ENCODE measurements at regions not wholly inside any gene's neighbourhood (a gene's known extent, or its start where the extent isn't known, plus 50 kb on each side); places are given as distances from the start of the nearest gene placed in this dataset.

- no peak overlapping the region for H3K27ac ChIP-seq
- H3K4me3 ChIP-seq: no peak overlapping the region
- no peaks in the 10 kb centered on the region for H3K9me3 ChIP-seq
- intact Hi-C loops (cut with DNase I): no loop called here
- no peaks in the 10 kb centered on the region for H3K27me3 ChIP-seq
- H3K4me1 ChIP-seq: no peaks in the 10 kb centered on the region
- no peak for DNase-seq (ENCODE audit: extremely low spot score in 2 of 2)
- TF ChIP-seq POLR2A (IDR thresholded peaks at IDR 0.05) (no peak), POLR2AphosphoS5 (IDR thresholded peaks at IDR 0.05; ENCODE audit: insufficient read depth in 1 of 2, low read depth in 1 of 2) (no peak), CTCF (IDR thresholded peaks at IDR 0.05) (no peak)
- no peaks in the 10 kb centered on the region for H3K36me3 ChIP-seq
These were observed 208.3 kb downstream of the TRAM1L1 start for GRCh38 chr4:116877069-116877468.

GRCh38 chr4:116872941-116873340 is 212.4 kb downstream of the TRAM1L1 start:
- Histone ChIP-seq H3K9me3 (no peaks in the 10 kb centered on the region), H3K36me3 (no peaks in the 10 kb centered on the region), H3K4me3 (no peak overlapping the region), H3K27me3 (no peaks in the 10 kb centered on the region), H3K27ac (no peak overlapping the region), H3K4me1 (no peaks in the 10 kb centered on the region)
- intact Hi-C loops (cut with DNase I): no loop called here
- no peak for DNase-seq (ENCODE audit: extremely low spot score in 2 of 2)
- no peak for TF ChIP-seq POLR2A (IDR thresholded peaks at IDR 0.05)
- no peak for TF ChIP-seq CTCF (IDR thresholded peaks at IDR 0.05)
- TF ChIP-seq POLR2AphosphoS5 (IDR thresholded peaks at IDR 0.05; ENCODE audit: insufficient read depth in 1 of 2, low read depth in 1 of 2): no peak

- Histone ChIP-seq H3K27ac (no peak overlapping the region), H3K4me3 (no peak overlapping the region), H3K27me3 (no peaks in the 10 kb centered on the region), H3K9me3 (no peaks in the 10 kb centered on the region), H3K4me1 (no peaks in the 10 kb centered on the region), H3K36me3 (no peaks in the 10 kb centered on the region)
- DNase-seq (ENCODE audit: extremely low spot score in 2 of 2): no peak
- no peak for TF ChIP-seq CTCF (IDR thresholded peaks at IDR 0.05)
- TF ChIP-seq POLR2AphosphoS5 (IDR thresholded peaks at IDR 0.05; ENCODE audit: insufficient read depth in 1 of 2, low read depth in 1 of 2): no peak
- no peak for TF ChIP-seq POLR2A (IDR thresholded peaks at IDR 0.05)
- intact Hi-C loops (cut with DNase I): no loop called here
These were observed 213.1 kb downstream of the TRAM1L1 start for GRCh38 chr4:116872308-116872707.

GRCh38 chr4:116870686-116871085 is 214.7 kb downstream of the TRAM1L1 start:
- no peak for DNase-seq (ENCODE audit: extremely low spot score in 2 of 2)
- Histone ChIP-seq H3K9me3 (no peaks in the 10 kb centered on the region), H3K27ac (no peak overlapping the region), H3K4me3 (no peak overlapping the region), H3K27me3 (no peaks in the 10 kb centered on the region), H3K36me3 (no peaks in the 10 kb centered on the region), H3K4me1 (no peaks in the 10 kb centered on the region)
- TF ChIP-seq POLR2AphosphoS5 (IDR thresholded peaks at IDR 0.05; ENCODE audit: insufficient read depth in 1 of 2, low read depth in 1 of 2) (no peak), POLR2A (IDR thresholded peaks at IDR 0.05) (no peak), CTCF (IDR thresholded peaks at IDR 0.05) (no peak)
- intact Hi-C loops (cut with DNase I): no loop called here

- DNase-seq (ENCODE audit: extremely low spot score in 2 of 2): no peak
- TF ChIP-seq POLR2AphosphoS5 (IDR thresholded peaks at IDR 0.05; ENCODE audit: insufficient read depth in 1 of 2, low read depth in 1 of 2) (no peak), CTCF (IDR thresholded peaks at IDR 0.05) (no peak), POLR2A (IDR thresholded peaks at IDR 0.05) (no peak)
- intact Hi-C loops (cut with DNase I): no loop called here
- H3K9me3 ChIP-seq: no peaks in the 10 kb centered on the region
- no peaks in the 10 kb centered on the region for H3K4me1 ChIP-seq
- H3K36me3 ChIP-seq: no peaks in the 10 kb centered on the region
- no peak overlapping the region for H3K27ac ChIP-seq
- no peaks in the 10 kb centered on the region for H3K27me3 ChIP-seq
- no peak overlapping the region for H3K4me3 ChIP-seq
These were observed 219.3 kb downstream of the TRAM1L1 start for GRCh38 chr4:116866106-116866505.

Measured in vagina (tissue), 2 donors.